Neural progenitor cell (in vitro differentiated cells): ENCODE measurements at regions not wholly inside any gene's neighbourhood (a gene's known extent, or its start where the extent isn't known, plus 50 kb on each side); places are given as distances from the start of the nearest gene placed in this dataset.

Source experiments
- DNase-seq: peaks from one replicate; pipeline ENCODE4 v3.0.0-alpha.2; 2016; ENCODE audit warnings: low spot score
- H2AFZ ChIP-seq: fragments of 200-600 bp; sonication (generic); replicated peaks from 2 replicates; pipeline ENCODE4 v1.6.1; 2016; ENCODE audit warnings: antibody characterized with exemption
- H3F3A ChIP-seq: fragments of 200-600 bp; sonication (generic); 2 replicates; pipeline ENCODE4 v1.6.1; 2016; ENCODE audit warnings: antibody characterized with exemption, low read depth
- H3K27ac ChIP-seq: fragments of 200-600 bp; sonication (generic); 2 replicates; pipeline ENCODE4 v1.5.1; 2016; ENCODE audit warnings: mild to moderate bottlenecking
- H3K27me3 ChIP-seq: fragments of 200-600 bp; sonication (generic); 2 replicates; pipeline ENCODE4 v1.6.1; 2016; ENCODE audit warnings: mild to moderate bottlenecking, moderate library complexity
- H3K36me3 ChIP-seq: fragments of 200-600 bp; sonication (generic); 2 replicates; pipeline ENCODE4 v1.5.1; 2016
- H3K4me1 ChIP-seq: fragments of 200-600 bp; sonication (generic); 2 replicates; pipeline ENCODE4 v1.6.1; 2016; ENCODE audit warnings: mixed run types
- H3K4me2 ChIP-seq: fragments of 200-600 bp; sonication (generic); 2 replicates; pipeline ENCODE4 v1.6.1; 2016
- H3K4me3 ChIP-seq: fragments of 200-600 bp; sonication (generic); 2 replicates; pipeline ENCODE4 v1.5.1; 2016
- H3K79me2 ChIP-seq: fragments of 200-600 bp; sonication (generic); 2 replicates; pipeline ENCODE4 v1.6.1; 2016; ENCODE audit warnings: low read depth
- H3K9ac ChIP-seq: fragments of 200-600 bp; sonication (generic); 2 replicates; pipeline ENCODE4 v1.6.1; 2016
- H3K9me3 ChIP-seq: fragments of 200-600 bp; sonication (generic); 2 replicates; pipeline ENCODE4 v1.5.1; 2016; ENCODE audit warnings: low read depth
- H4K20me1 ChIP-seq: fragments of 200-600 bp; sonication (generic); 2 replicates; pipeline ENCODE4 v1.6.1; 2016; ENCODE audit warnings: low read depth
- H3K27ac Mint-ChIP-seq: 3 replicates; pipeline ENCODE4 v1.8.0; 2021; ENCODE audit warnings: mixed read lengths
- H3K27me3 Mint-ChIP-seq: 2 replicates; pipeline ENCODE4 v1.8.0; 2022; ENCODE audit warnings: low read depth, mild to moderate bottlenecking, inconsistent platforms, moderate library complexity, mixed read lengths; ENCODE audit not compliant: insufficient read depth
- H3K36me3 Mint-ChIP-seq: 3 replicates; pipeline ENCODE4 v1.8.0; 2021; ENCODE audit warnings: mixed read lengths
- H3K4me1 Mint-ChIP-seq: 3 replicates; pipeline ENCODE4 v1.8.0; 2021; ENCODE audit warnings: mixed read lengths
- H3K4me3 Mint-ChIP-seq: 3 replicates; pipeline ENCODE4 v1.8.0; 2021; ENCODE audit warnings: mild to moderate bottlenecking, moderate library complexity, mixed read lengths
- H3K9me3 Mint-ChIP-seq: 3 replicates; pipeline ENCODE4 v1.8.0; 2020; ENCODE audit warnings: mixed read lengths
- CTCF ChIP-seq: fragments of 200-600 bp; sonication (generic); IDR thresholded peaks from 2 replicates; pipeline ENCODE4 v1.5.1; 2017; ENCODE audit warnings: antibody characterized with exemption, mild to moderate bottlenecking
- EZH2 ChIP-seq: fragments of 200-600 bp; sonication (generic); IDR thresholded peaks from 2 replicates; pipeline ENCODE4 v1.6.1; 2017; ENCODE audit warnings: antibody characterized with exemption, mild to moderate bottlenecking, moderate library complexity
- EZH2phosphoT487 ChIP-seq: fragments of 200-600 bp; sonication (generic); IDR thresholded peaks from 2 replicates; pipeline ENCODE4 v1.6.1; 2017; ENCODE audit warnings: antibody characterized with exemption

- Histone ChIP-seq H3K36me3 (no peaks in the 10 kb centered on the region), H3K9me3 (no peaks in the 10 kb centered on the region), H3K79me2 (no peaks in the 10 kb centered on the region), H3K4me3 (no peak overlapping the region), H3K27ac (no peak overlapping the region), H3F3A (no peaks in the 10 kb centered on the region), H4K20me1 (no peaks in the 10 kb centered on the region), H3K4me1 (no peaks in the 10 kb centered on the region), H3K27me3 (no peaks in the 10 kb centered on the region), H3K4me2 (no peak overlapping the region), H2AFZ (no peak overlapping the region), H3K9ac (no peak overlapping the region)
- Mint-ChIP-seq H3K4me3 (no peak overlapping the region), H3K9me3 (no peaks in the 10 kb centered on the region), H3K36me3 (no peaks in the 10 kb centered on the region), H3K27ac (no peak overlapping the region), H3K4me1 (peaks cover 6% of the 10 kb centered on the region), H3K27me3 (no peaks in the 10 kb centered on the region)
- no peak for DNase-seq
- TF ChIP-seq EZH2phosphoT487 (no peak), EZH2 (no peak), CTCF (no peak)
Measured at GRCh38 chr4:141314627-141315026, 93.9 kb downstream of the ZNF330 start.

GRCh38 chr4:141328560-141329173 lies 108.0 kb downstream of the ZNF330 start:
- H3K27me3 Mint-ChIP-seq, result peaks cover 2% of the 10 kb centered on the region
- Histone ChIP-seq H3K4me3 (no peak overlapping the region), H3F3A (no peaks in the 10 kb centered on the region), H4K20me1 (no peaks in the 10 kb centered on the region), H3K79me2 (no peaks in the 10 kb centered on the region), H2AFZ (no peak overlapping the region), H3K9me3 (no peaks in the 10 kb centered on the region), H3K4me2 (no peak overlapping the region), H3K36me3 (no peaks in the 10 kb centered on the region), H3K27ac (no peak overlapping the region), H3K27me3 (peaks cover 3% of the 10 kb centered on the region), H3K9ac (no peak overlapping the region), H3K4me1 (no peaks in the 10 kb centered on the region)
- peaks cover 9% of the 10 kb centered on the region for H3K4me1 Mint-ChIP-seq
- no peak overlapping the region for H3K27ac Mint-ChIP-seq
- no peaks in the 10 kb centered on the region for H3K36me3 Mint-ChIP-seq
- no peaks in the 10 kb centered on the region for H3K9me3 Mint-ChIP-seq
- DNase-seq, result no peak
- no peak overlapping the region for H3K4me3 Mint-ChIP-seq
- no peak for TF ChIP-seq CTCF

- Histone ChIP-seq H4K20me1 (no peaks in the 10 kb centered on the region), H3F3A (no peaks in the 10 kb centered on the region), H3K4me1 (no peaks in the 10 kb centered on the region), H3K9me3 (no peaks in the 10 kb centered on the region), H3K4me2 (no peak overlapping the region), H3K79me2 (no peaks in the 10 kb centered on the region), H3K36me3 (no peaks in the 10 kb centered on the region), H3K27me3 (peaks cover 7% of the 10 kb centered on the region), H3K27ac (no peak overlapping the region), H3K4me3 (no peak overlapping the region), H2AFZ (no peak overlapping the region), H3K9ac (no peak overlapping the region)
- H3K36me3 Mint-ChIP-seq, result no peaks in the 10 kb centered on the region
- H3K4me1 Mint-ChIP-seq, result peaks cover 9% of the 10 kb centered on the region
- H3K9me3 Mint-ChIP-seq, result no peaks in the 10 kb centered on the region
- no peaks in the 10 kb centered on the region for H3K27me3 Mint-ChIP-seq
- H3K27ac Mint-ChIP-seq, result no peak overlapping the region
- H3K4me3 Mint-ChIP-seq, result no peak overlapping the region
- TF ChIP-seq EZH2 (no peak), EZH2phosphoT487 (no peak), CTCF (no peak)
- no peak for DNase-seq
Measured at GRCh38 chr4:141329174-141329569, 108.5 kb downstream of the ZNF330 start.
